Endothelial cell of umbilical vein (primary cell): ENCODE measurements at regions not wholly inside any gene's neighbourhood (a gene's known extent, or its start where the extent isn't known, plus 50 kb on each side); places are given as distances from the start of the nearest gene placed in this dataset.

Source experiments
- BruUV-seq: library from RNA; stranded (reverse); fragments of 400-500 nt; replicated peaks from 2 replicates; lab custom pipeline; 2021; lab: Mats Ljungman, UMichigan
- CTCF ChIA-PET: fragments of 300-600, 350-600 bp; sonication (Branson Sonifier 250); formaldehyde crosslinking; loops from one replicate; lab custom pipeline; 2021; ENCODE audit warnings: antibody characterized with exemption, inconsistent platforms; lab: Charles Lee
- POLR2A ChIA-PET: fragments of 300-600, 350-600 bp; sonication (Branson Sonifier 250); formaldehyde crosslinking; loops from one replicate; lab custom pipeline; 2021; ENCODE audit warnings: antibody characterized with exemption, inconsistent platforms; lab: Charles Lee
- DNase-seq: peaks from one replicate; pipeline ENCODE4 v3.0.0-alpha.2; 2011; ENCODE audit warnings: low read depth, low spot score
- FAIRE-seq: peaks from 2 replicates; lab custom pipeline; 2011; peaks lifted over from hg19 to GRCh38; lab: Jason Lieb, UNC
- H2AFZ ChIP-seq: 2 replicates; pipeline ENCODE4 v1.6.0; 2012; ENCODE audit warnings: low read depth, low read length, control low read depth, inconsistent platforms
- H3K27ac ChIP-seq: 2 replicates; pipeline ENCODE4 v1.5.1; 2011; ENCODE audit warnings: low read depth, mild to moderate bottlenecking, control low read depth, low read length, moderate library complexity; ENCODE audit not compliant: insufficient read depth
- H3K27me3 ChIP-seq, 2 experiments: 2 replicates each; pipeline versions ENCODE4 v1.6.0 to v1.6.1; 2011; ENCODE audit warnings: low read length in 2 of 2, mixed read lengths in 1 of 2; ENCODE audit not compliant: control insufficient read depth in 2 of 2, insufficient read depth in 2 of 2
- H3K36me3 ChIP-seq, 2 experiments: 2 replicates in 1 of 2; 3 replicates in 1 of 2; pipeline ENCODE4 v1.5.1; 2011; ENCODE audit warnings: low read length in 2 of 2, mild to moderate bottlenecking in 1 of 2, moderate library complexity in 1 of 2; ENCODE audit not compliant: control insufficient read depth in 2 of 2, insufficient read depth in 2 of 2; ENCODE audit errors: extremely low read depth in 1 of 2
- H3K4me1 ChIP-seq: 3 replicates; pipeline ENCODE4 v1.5.1; 2011; ENCODE audit warnings: mild to moderate bottlenecking, low read length; ENCODE audit not compliant: control insufficient read depth, insufficient read depth; ENCODE audit errors: extremely low read depth
- H3K4me2 ChIP-seq: 2 replicates; pipeline ENCODE4 v1.6.1; 2011; ENCODE audit warnings: low read length, control low read depth, mixed read lengths; ENCODE audit not compliant: insufficient read depth
- H3K4me3 ChIP-seq, 3 experiments: fragments of 200-600 bp in 1 of 3; sonication (generic), shearing (Covaris generic) in 1 of 3; replicated peaks in 1 of 3; 2 replicates each; pipeline ENCODE4 v1.5.1; 2011 to 2016; ENCODE audit warnings: control low read depth in 3 of 3, low read length in 3 of 3, mild to moderate bottlenecking in 2 of 3, inconsistent platforms in 1 of 3, low read depth in 1 of 3, moderate library complexity in 1 of 3; ENCODE audit not compliant: insufficient read depth in 1 of 3
- H3K79me2 ChIP-seq: 2 replicates; pipeline ENCODE4 v1.6.0; 2012; ENCODE audit warnings: low read length, inconsistent platforms; ENCODE audit not compliant: control insufficient read depth, insufficient read depth
- H3K9ac ChIP-seq: replicated peaks from 2 replicates; pipeline ENCODE3; 2011; ENCODE audit warnings: low read length, control low read depth; ENCODE audit not compliant: insufficient read depth; ENCODE audit errors: extremely low read depth
- H3K9me1 ChIP-seq: replicated peaks from 3 replicates; pipeline ENCODE4 v1.6.0; 2011; ENCODE audit warnings: mild to moderate bottlenecking, low read length; ENCODE audit not compliant: control insufficient read depth, insufficient read depth; ENCODE audit errors: extremely low read depth
- H3K9me3 ChIP-seq: replicated peaks from 2 replicates; pipeline ENCODE4 v1.5.1; 2012; ENCODE audit warnings: low read length, inconsistent platforms; ENCODE audit not compliant: control insufficient read depth, insufficient read depth
- H4K20me1 ChIP-seq: replicated peaks from 2 replicates; pipeline ENCODE3; 2011; ENCODE audit warnings: mild to moderate bottlenecking, low read length; ENCODE audit not compliant: control insufficient read depth, insufficient read depth; ENCODE audit errors: extremely low read depth
- EZH2 ChIP-seq: IDR thresholded peaks from 2 replicates; pipeline ENCODE4 v1.6.1; 2012; ENCODE audit warnings: borderline replicate concordance, low read depth, mild to moderate bottlenecking, moderate library complexity, low read length, inconsistent platforms; ENCODE audit not compliant: severe bottlenecking
- FOS ChIP-seq: IDR thresholded peaks from 2 replicates; pipeline ENCODE4 v1.6.1; 2011; ENCODE audit warnings: mild to moderate bottlenecking, low read length, moderate library complexity, borderline replicate concordance; ENCODE audit not compliant: insufficient read depth
- GATA2 ChIP-seq: IDR thresholded peaks from 2 replicates; pipeline ENCODE4 v1.7.0; 2011; ENCODE audit warnings: low read depth, mild to moderate bottlenecking, moderate library complexity, mixed read lengths, low read length; ENCODE audit not compliant: insufficient read length, insufficient read depth
- JUN ChIP-seq: IDR thresholded peaks from 2 replicates; pipeline ENCODE4 v1.6.1; 2011; ENCODE audit warnings: borderline replicate concordance, low read depth; ENCODE audit not compliant: insufficient read length, insufficient read depth
- MAX ChIP-seq: IDR thresholded peaks from 2 replicates; pipeline ENCODE4 v1.6.1; 2011; ENCODE audit not compliant: insufficient read depth, insufficient read length
- MYC ChIP-seq: IDR thresholded peaks from one replicate; pipeline ENCODE4 v1.6.1; 2011; ENCODE audit warnings: mild to moderate bottlenecking, low read depth, low read length
- POLR2A ChIP-seq: IDR thresholded peaks from 2 replicates; pipeline ENCODE4 v1.6.1; 2012; ENCODE audit warnings: low read depth, mild to moderate bottlenecking, control low read depth, low read length
- POLR2AphosphoS5 ChIP-seq: IDR thresholded peaks from 2 replicates; pipeline ENCODE4 v1.6.1; 2012; ENCODE audit warnings: low read depth, mild to moderate bottlenecking, control low read depth, low read length, moderate library complexity; ENCODE audit not compliant: insufficient read depth
- dilution Hi-C: fragments of 300-500 bp; cut with MboI; formaldehyde crosslinking; loops from one replicate; pipeline ENCODE4 v1.15.0; 2019; ENCODE audit warnings: low sequenced_read_pairs; ENCODE audit not compliant: extremely low pct_ligation_motif_present
- intact Hi-C: fragments of 100-400 bp; cut with micrococcal nuclease; formaldehyde crosslinking; loops from one replicate; pipeline ENCODE4 v1.10.0; 2022
- TF ChIP-seq, protein P1 (sequence below), 2 donors: IDR thresholded peaks; 1 replicate in 1 of 2; 2 replicates in 1 of 2; pipeline ENCODE4 v1.5.1; 2011; ENCODE audit warnings: low read length in 2 of 2, mild to moderate bottlenecking in 2 of 2, moderate library complexity in 2 of 2, control low read depth in 1 of 2, inconsistent platforms in 1 of 2, low read depth in 1 of 2; ENCODE audit not compliant: insufficient read depth in 1 of 2; ENCODE audit errors: extremely low read depth in 1 of 2

DNA sequence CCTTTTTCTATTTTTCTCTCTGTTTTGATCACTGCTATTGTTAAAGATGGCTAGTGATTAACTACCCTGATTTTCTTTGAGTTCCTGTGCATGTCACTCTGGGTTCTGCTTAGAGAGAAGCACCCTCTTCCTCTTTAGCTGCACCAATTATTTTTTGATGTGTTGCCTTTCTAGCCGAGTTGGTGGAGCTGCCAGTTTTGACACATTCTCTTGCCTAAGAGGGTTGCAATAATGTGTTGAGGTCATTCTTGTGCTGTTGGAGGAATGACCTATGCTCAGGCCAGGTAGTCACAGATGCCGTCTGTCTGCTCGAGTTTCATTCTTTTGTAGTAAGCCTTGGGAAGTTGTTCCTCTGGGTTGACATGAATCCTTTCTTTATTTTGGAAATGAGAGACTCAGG lies 84.6 kb upstream of the DPH6 start:
- no peaks in the 10 kb centered on the region for H3K27me3 ChIP-seq
- intact Hi-C loops (no loop called here), dilution Hi-C loops (no loop called here)
- no peak overlapping the region for H3K4me2 ChIP-seq
- CTCF ChIA-PET, result no interaction called here
- TF ChIP-seq JUN (no peak), MYC (no peak), FOS (no peak), MAX (no peak), EZH2 (no peak), GATA2 (no peak), POLR2AphosphoS5 (no peak), POLR2A (no peak)
- TF ChIP-seq, protein P1, sequence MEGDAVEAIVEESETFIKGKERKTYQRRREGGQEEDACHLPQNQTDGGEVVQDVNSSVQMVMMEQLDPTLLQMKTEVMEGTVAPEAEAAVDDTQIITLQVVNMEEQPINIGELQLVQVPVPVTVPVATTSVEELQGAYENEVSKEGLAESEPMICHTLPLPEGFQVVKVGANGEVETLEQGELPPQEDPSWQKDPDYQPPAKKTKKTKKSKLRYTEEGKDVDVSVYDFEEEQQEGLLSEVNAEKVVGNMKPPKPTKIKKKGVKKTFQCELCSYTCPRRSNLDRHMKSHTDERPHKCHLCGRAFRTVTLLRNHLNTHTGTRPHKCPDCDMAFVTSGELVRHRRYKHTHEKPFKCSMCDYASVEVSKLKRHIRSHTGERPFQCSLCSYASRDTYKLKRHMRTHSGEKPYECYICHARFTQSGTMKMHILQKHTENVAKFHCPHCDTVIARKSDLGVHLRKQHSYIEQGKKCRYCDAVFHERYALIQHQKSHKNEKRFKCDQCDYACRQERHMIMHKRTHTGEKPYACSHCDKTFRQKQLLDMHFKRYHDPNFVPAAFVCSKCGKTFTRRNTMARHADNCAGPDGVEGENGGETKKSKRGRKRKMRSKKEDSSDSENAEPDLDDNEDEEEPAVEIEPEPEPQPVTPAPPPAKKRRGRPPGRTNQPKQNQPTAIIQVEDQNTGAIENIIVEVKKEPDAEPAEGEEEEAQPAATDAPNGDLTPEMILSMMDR (IDR thresholded peaks at IDR 0.05; ENCODE audit: extremely low read depth in 1 of 2, insufficient read depth in 1 of 2, low read depth in 1 of 2, low read length in 2 of 2), result no peak
- no peak overlapping the region for H2AFZ ChIP-seq
- H3K36me3 ChIP-seq, result no peaks in the 10 kb centered on the region
- no peaks in the 10 kb centered on the region for H4K20me1 ChIP-seq
- FAIRE-seq (no peak), DNase-seq (no peak)
- no peak overlapping the region for H3K27ac ChIP-seq
- no peaks in the 10 kb centered on the region for H3K79me2 ChIP-seq
- no peak overlapping the region for H3K9ac ChIP-seq
- H3K9me1 ChIP-seq, result no peaks in the 10 kb centered on the region
- no peaks in the 10 kb centered on the region for H3K9me3 ChIP-seq
- no peak overlapping the region for H3K4me3 ChIP-seq
- H3K4me1 ChIP-seq, result no peaks in the 10 kb centered on the region
- POLR2A ChIA-PET, result no interaction called here
- BruUV-seq, result no TSS peak
